T-cell (primary cell): ENCODE measurements at regions not wholly inside any gene's neighbourhood (a gene's known extent, or its start where the extent isn't known, plus 50 kb on each side); places are given as distances from the start of the nearest gene placed in this dataset.
"Not testable (repeated sequence)": the region's sequence is repeated elsewhere in the genome, so short reads cannot be mapped to it uniquely, and the experiment has no call there.

Experiments
- ATAC-seq, 4 experiments: fragments of 200-7000 bp in 3 of 4; fragments of 150-1000 bp in 1 of 4; cut with Tn5 transposase; replicated peaks in 1 of 4; 1 replicate in 3 of 4; 2 replicates in 1 of 4; pipeline ENCODE4 v1.10.0; 2021; ENCODE audit warnings: moderate library complexity in 3 of 4, mild to moderate bottlenecking in 2 of 4, moderate number of reproducible peaks in 1 of 4
- CTCF ChIA-PET, 2 donors: fragments of 300-600 bp; sonication (Branson Sonifier 250); formaldehyde crosslinking; loops; one replicate each; lab custom pipeline; 2022; ENCODE audit warnings: antibody characterized with exemption in 2 of 2; lab: Charles Lee
- POLR2A ChIA-PET, 2 donors: fragments of 300-600 bp; sonication (Branson Sonifier 250); formaldehyde crosslinking; loops; one replicate each; lab custom pipeline; 2022; ENCODE audit warnings: antibody characterized with exemption in 2 of 2; lab: Charles Lee
- DNase-seq, 35 experiments: peaks; one replicate each; pipeline versions ENCODE4 v3.0.0 to v3.0.0-alpha.2; 2013 to 2023
- H3K27ac ChIP-seq: one replicate; pipeline ENCODE4 v1.5.1; 2013; ENCODE audit warnings: low read length
- H3K27me3 ChIP-seq, 2 experiments: replicated peaks in 1 of 2; 1 replicate in 1 of 2; 2 replicates in 1 of 2; pipeline versions ENCODE4 v1.6.1 to v1.7.0; 2013; ENCODE audit warnings: low read length in 1 of 2, mixed read lengths in 1 of 2; ENCODE audit not compliant: control insufficient read depth in 2 of 2, insufficient read depth in 2 of 2; ENCODE audit errors: extremely low read depth in 1 of 2
- H3K36me3 ChIP-seq, 2 donors: 1 replicate in 1 of 2; 2 replicates in 1 of 2; pipeline versions ENCODE4 v1.6.1 to v1.7.0; 2013; ENCODE audit warnings: low read length in 1 of 2; ENCODE audit not compliant: control insufficient read depth in 2 of 2, insufficient read depth in 1 of 2; ENCODE audit errors: extremely low read depth in 1 of 2
- H3K4me1 ChIP-seq, 2 experiments: 1 replicate in 1 of 2; 2 replicates in 1 of 2; pipeline versions ENCODE4 v1.6.1 to v1.7.0; 2013; ENCODE audit warnings: low read length in 2 of 2, mixed read lengths in 1 of 2; ENCODE audit not compliant: insufficient read depth in 2 of 2, control insufficient read depth in 1 of 2; ENCODE audit errors: extremely low read depth in 1 of 2
- H3K4me3 ChIP-seq, 2 donors: 1 replicate in 1 of 2; 2 replicates in 1 of 2; pipeline versions ENCODE4 v1.5.1 to v1.7.0; 2013; ENCODE audit warnings: mild to moderate bottlenecking in 2 of 2, low read length in 1 of 2, moderate library complexity in 1 of 2; ENCODE audit not compliant: control insufficient read depth in 1 of 2; ENCODE audit errors: extremely low read depth in 1 of 2
- H3K9me3 ChIP-seq: 2 replicates; pipeline ENCODE4 v1.7.0; 2013
- H3K27ac Mint-ChIP-seq, 2 donors: one replicate each; pipeline ENCODE4 v1.8.0; 2020 to 2021; ENCODE audit warnings: mild to moderate bottlenecking in 2 of 2, mixed read lengths in 2 of 2
- H3K27me3 Mint-ChIP-seq, 2 donors: one replicate each; pipeline ENCODE4 v1.8.0; 2021 to 2022; ENCODE audit warnings: mixed read lengths in 2 of 2
- H3K36me3 Mint-ChIP-seq: one replicate; pipeline ENCODE4 v1.8.0; 2021; ENCODE audit warnings: mixed read lengths
- H3K4me1 Mint-ChIP-seq, 3 donors: one replicate each; pipeline ENCODE4 v1.8.0; 2020 to 2022; ENCODE audit warnings: mixed read lengths in 3 of 3, mild to moderate bottlenecking in 1 of 3
- H3K4me3 Mint-ChIP-seq, 3 donors: one replicate each; pipeline ENCODE4 v1.8.0; 2020 to 2022; ENCODE audit warnings: mild to moderate bottlenecking in 3 of 3, mixed read lengths in 3 of 3, moderate library complexity in 3 of 3
- H3K9me3 Mint-ChIP-seq, 3 donors: one replicate each; pipeline ENCODE4 v1.8.0; 2020 to 2022; ENCODE audit warnings: mixed read lengths in 3 of 3
- WGBS: methylation state at CpG from one replicate; pipeline ENCODE4 v1.1.5; 2013; ENCODE audit warnings: missing lambda C conversion rate; ENCODE audit not compliant: insufficient coverage; 5-methylcytosine and 5-hydroxymethylcytosine counted together

- H3K27me3 Mint-ChIP-seq: peaks cover 16 to 23% of the 10 kb centered on the region in 2 donors
Measured at GRCh38 chr9:34782372-34782771, 72.4 kb upstream of the CCL21 start.

GRCh38 chr9:34777666-34778065 lies 67.7 kb upstream of the CCL21 start:
- no peaks in the 10 kb centered on the region for H3K36me3 Mint-ChIP-seq
- no peaks in the 10 kb centered on the region for H3K4me1 Mint-ChIP-seq
- peaks cover 0 to 10% (median 0%) of the 10 kb centered on the region in 3 donors for H3K9me3 Mint-ChIP-seq
- 83% methylated on average over 1 of the region's 2 CpGs for WGBS
- Histone ChIP-seq H3K4me3 (no peak overlapping the region), H3K27ac (no peak overlapping the region), H3K9me3 (no peaks in the 10 kb centered on the region), H3K36me3 (no peaks in the 10 kb centered on the region), H3K4me1 (no peaks in the 10 kb centered on the region), H3K27me3 (peaks cover 0 to 10% of the 10 kb centered on the region in 2 experiments)
- no peak for DNase-seq
- H3K4me3 Mint-ChIP-seq: no peak overlapping the region
- ChIA-PET CTCF (no interaction called here), POLR2A (no interaction called here)
- H3K27me3 Mint-ChIP-seq: peaks cover 28 to 34% of the 10 kb centered on the region in 2 donors
- ATAC-seq: no peak
- no peak overlapping the region for H3K27ac Mint-ChIP-seq

More at GRCh38 chr9:34782372-34782771, 72.4 kb upstream of the CCL21 start:
- H3K4me1 Mint-ChIP-seq: no peaks in the 10 kb centered on the region
- H3K9me3 Mint-ChIP-seq: no peaks in the 10 kb centered on the region
- Histone ChIP-seq H3K4me1 (no peaks in the 10 kb centered on the region), H3K27me3 (peaks cover 0 to 4% of the 10 kb centered on the region in 2 experiments), H3K27ac (no peak overlapping the region), H3K9me3 (no peaks in the 10 kb centered on the region), H3K4me3 (no peak overlapping the region), H3K36me3 (no peaks in the 10 kb centered on the region)
- DNase-seq (no peak), ATAC-seq (no peak)
- POLR2A ChIA-PET: no interaction called here
- CTCF ChIA-PET: no interaction called here
- H3K27ac Mint-ChIP-seq: no peak overlapping the region
- H3K4me3 Mint-ChIP-seq: no peak overlapping the region
- H3K36me3 Mint-ChIP-seq: no peaks in the 10 kb centered on the region
- no CpG with 5 or more reads among the region's 2 CpGs for WGBS

GRCh38 chr9:34773955-34774354 lies 64.0 kb upstream of the CCL21 start:
- H3K27ac ChIP-seq: no peak overlapping the region
- no peaks in the 10 kb centered on the region for H3K4me1 ChIP-seq
- H3K27ac Mint-ChIP-seq: no peak overlapping the region
- H3K9me3 ChIP-seq: no peaks in the 10 kb centered on the region
- WGBS: no CpG with 5 or more reads among the region's 1 CpG
- ATAC-seq: no peak
- no peak overlapping the region for H3K4me3 Mint-ChIP-seq
- H3K4me1 Mint-ChIP-seq: no peaks in the 10 kb centered on the region
- ChIA-PET CTCF (no interaction called here), POLR2A (no interaction called here)
- no peaks in the 10 kb centered on the region for H3K36me3 ChIP-seq
- peaks cover 43 to 52% of the 10 kb centered on the region in 2 donors for H3K27me3 Mint-ChIP-seq
- H3K4me3 ChIP-seq: no peak overlapping the region
- H3K9me3 Mint-ChIP-seq: peaks cover 0 to 10% (median 0%) of the 10 kb centered on the region in 3 donors
- H3K36me3 Mint-ChIP-seq: no peaks in the 10 kb centered on the region
- DNase-seq: no peak
- H3K27me3 ChIP-seq: peaks cover 0 to 14% of the 10 kb centered on the region in 2 experiments

GRCh38 chr9:34773306-34773910 lies 63.5 kb upstream of the CCL21 start:
- Histone ChIP-seq H3K27me3 (peaks cover 0 to 14% of the 10 kb centered on the region in 2 experiments), H3K27ac (no peak overlapping the region), H3K4me3 (no peak overlapping the region), H3K36me3 (no peaks in the 10 kb centered on the region), H3K4me1 (no peaks in the 10 kb centered on the region), H3K9me3 (no peaks in the 10 kb centered on the region)
- CTCF ChIA-PET: no interaction called here
- WGBS: no CpG with 5 or more reads among the region's 4 CpGs
- peaks cover 0 to 10% (median 0%) of the 10 kb centered on the region in 3 donors for H3K9me3 Mint-ChIP-seq
- no peak overlapping the region for H3K27ac Mint-ChIP-seq
- H3K36me3 Mint-ChIP-seq: no peaks in the 10 kb centered on the region
- POLR2A ChIA-PET: interaction anchor here in 1 of 2 donors (0.7 kb wide), 1 partner anchor 39 kb away, joined by 7 read pairs; no protein-coding TSS in a partner anchor
- no peak overlapping the region for H3K4me3 Mint-ChIP-seq
- ATAC-seq (no peak), DNase-seq (no peak)
- no peaks in the 10 kb centered on the region for H3K4me1 Mint-ChIP-seq
- peaks cover 44 to 49% of the 10 kb centered on the region in 2 donors for H3K27me3 Mint-ChIP-seq

- no peaks in the 10 kb centered on the region for H3K4me1 Mint-ChIP-seq
- WGBS: no CpG with 5 or more reads among the region's 4 CpGs
- Histone ChIP-seq H3K4me3 (no peak overlapping the region), H3K36me3 (no peaks in the 10 kb centered on the region), H3K9me3 (no peaks in the 10 kb centered on the region), H3K27me3 (peaks cover 2 to 7% of the 10 kb centered on the region in 2 experiments), H3K27ac (no peak overlapping the region), H3K4me1 (no peaks in the 10 kb centered on the region)
- ChIA-PET POLR2A (no interaction called here), CTCF (no interaction called here)
- H3K27me3 Mint-ChIP-seq: peaks cover 47 to 55% of the 10 kb centered on the region in 2 donors
- H3K9me3 Mint-ChIP-seq: peaks cover 0 to 4% (median 0%) of the 10 kb centered on the region in 3 donors
- ATAC-seq (no peak), DNase-seq (no peak)
- H3K36me3 Mint-ChIP-seq: no peaks in the 10 kb centered on the region
- no peak overlapping the region for H3K4me3 Mint-ChIP-seq
- H3K27ac Mint-ChIP-seq: no peak overlapping the region
Measured at GRCh38 chr9:34771007-34771406, 61.1 kb upstream of the CCL21 start.

GRCh38 chr9:34767087-34767486 lies 57.2 kb upstream of the CCL21 start:
- H3K4me1 Mint-ChIP-seq, H3K4me3 ChIP-seq, H3K9me3 ChIP-seq, POLR2A ChIA-PET, H3K4me1 ChIP-seq, CTCF ChIA-PET, H3K27ac ChIP-seq, H3K36me3 Mint-ChIP-seq, H3K4me3 Mint-ChIP-seq, DNase-seq, ATAC-seq, H3K9me3 Mint-ChIP-seq, H3K27ac Mint-ChIP-seq, H3K36me3 ChIP-seq, H3K27me3 ChIP-seq: not testable (repeated sequence)
- H3K27me3 Mint-ChIP-seq: peaks cover 35 to 46% of the 10 kb centered on the region in 2 donors
- WGBS: 70% methylated on average over 5 of the region's 9 CpGs
